Right kidney (tissue), 1 donor: ENCODE measurements at regions not wholly inside any gene's neighbourhood (a gene's known extent, or its start where the extent isn't known, plus 50 kb on each side); places are given as distances from the start of the nearest gene placed in this dataset.

Experiments used
- DNase-seq: peaks from one replicate; pipeline ENCODE4 v3.0.0-alpha.2; 2016

DNA sequence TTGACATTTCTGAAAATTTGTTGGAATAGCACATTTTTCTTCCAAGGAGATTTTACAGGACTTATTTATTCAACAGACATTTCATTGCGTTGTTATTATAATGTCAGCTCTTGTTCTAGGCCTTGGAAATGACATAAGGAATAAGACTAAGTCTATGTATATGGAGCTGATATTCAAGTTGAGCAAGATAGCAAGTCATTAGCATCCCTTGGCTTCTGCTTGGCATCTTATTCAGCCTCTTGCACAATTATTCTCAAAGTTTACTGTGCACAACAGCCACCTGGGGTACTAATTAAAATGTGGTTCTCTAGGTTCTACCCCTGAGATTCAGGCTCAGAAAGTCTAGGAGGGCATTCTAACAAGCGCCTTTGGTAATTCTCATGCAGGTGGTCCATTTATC is 304.8 kb upstream of the DDI1 start:
- DNase-seq, result no peak

DNA sequence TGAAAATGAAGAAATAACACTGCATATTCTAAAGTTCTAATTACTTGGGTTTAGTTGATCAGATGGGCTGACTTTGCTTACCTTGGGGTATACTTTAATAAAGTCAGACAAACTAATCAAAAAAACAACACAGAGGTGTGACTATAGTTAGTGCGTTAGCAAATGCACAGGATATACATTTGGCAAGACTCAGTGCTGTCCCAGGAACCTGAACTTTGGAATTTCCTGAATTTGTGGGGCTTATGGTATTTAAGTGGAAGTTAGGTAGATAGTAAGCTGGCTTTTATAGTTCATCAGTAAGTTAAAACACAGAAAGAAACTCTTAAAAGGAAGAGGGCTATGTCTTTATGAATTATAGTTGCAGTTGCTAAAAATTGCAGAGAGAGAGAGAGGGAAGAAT is 302.6 kb upstream of the DDI1 start:
- no peak for DNase-seq

DNA sequence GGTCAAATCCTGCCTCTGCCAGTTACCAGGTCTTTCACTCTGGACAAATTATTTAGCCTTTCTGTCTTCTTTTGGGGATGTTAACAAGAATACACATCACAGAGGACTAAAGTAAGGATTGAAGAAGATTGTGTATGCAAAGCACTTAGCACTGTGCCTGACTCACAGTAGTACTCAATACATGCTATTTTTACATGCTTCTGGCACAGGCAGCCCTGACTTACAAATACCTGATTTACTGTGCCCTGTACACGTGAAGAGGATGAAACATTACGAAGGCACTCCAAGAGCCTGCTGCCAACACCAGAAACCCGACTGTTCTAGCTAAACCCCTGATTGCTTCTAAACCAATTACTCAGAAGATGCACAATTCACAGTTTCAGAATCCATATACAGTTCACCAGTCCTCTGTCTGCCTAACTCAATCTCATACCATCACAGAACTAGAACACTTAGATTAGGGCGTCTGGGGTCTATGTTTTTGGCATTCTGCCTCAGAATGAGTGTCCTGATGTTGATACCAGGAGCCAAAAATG is 300.9 kb upstream of the DDI1 start:
- no peak for DNase-seq

DNA sequence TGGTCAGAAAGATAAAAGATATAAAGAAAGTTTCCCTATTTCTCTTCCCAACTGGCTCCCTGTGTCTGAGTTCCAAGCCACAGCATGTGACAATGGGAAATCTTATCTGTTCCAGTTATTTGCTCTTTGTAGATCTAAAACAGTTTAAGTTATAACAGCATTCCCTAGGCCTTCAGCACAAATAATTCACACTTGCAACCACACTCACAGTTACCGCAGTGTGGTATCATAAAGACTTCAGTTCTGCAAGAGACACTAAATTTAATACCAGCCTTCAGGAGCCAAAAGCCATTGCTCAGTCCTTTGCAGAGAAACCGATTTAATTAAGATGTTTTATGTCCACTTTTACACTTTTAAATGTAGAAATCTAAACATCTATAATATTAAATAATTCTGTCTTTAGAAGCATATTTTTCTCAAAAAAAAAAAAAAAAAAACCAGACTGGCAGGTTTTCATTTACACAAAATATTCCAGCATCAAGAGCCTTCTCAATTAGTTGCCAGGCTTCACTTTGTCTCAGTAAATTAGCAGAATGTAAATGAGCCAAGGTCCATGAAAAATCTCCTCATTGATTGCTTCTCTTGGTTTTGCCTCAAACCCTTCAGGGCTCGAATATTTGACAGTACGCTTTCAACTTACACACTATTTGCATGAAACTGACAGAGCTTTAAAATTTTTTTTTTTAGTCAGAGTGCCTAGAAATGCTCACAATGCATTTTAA is 300.0 kb upstream of the DDI1 start:
- no peak for DNase-seq

DNA sequence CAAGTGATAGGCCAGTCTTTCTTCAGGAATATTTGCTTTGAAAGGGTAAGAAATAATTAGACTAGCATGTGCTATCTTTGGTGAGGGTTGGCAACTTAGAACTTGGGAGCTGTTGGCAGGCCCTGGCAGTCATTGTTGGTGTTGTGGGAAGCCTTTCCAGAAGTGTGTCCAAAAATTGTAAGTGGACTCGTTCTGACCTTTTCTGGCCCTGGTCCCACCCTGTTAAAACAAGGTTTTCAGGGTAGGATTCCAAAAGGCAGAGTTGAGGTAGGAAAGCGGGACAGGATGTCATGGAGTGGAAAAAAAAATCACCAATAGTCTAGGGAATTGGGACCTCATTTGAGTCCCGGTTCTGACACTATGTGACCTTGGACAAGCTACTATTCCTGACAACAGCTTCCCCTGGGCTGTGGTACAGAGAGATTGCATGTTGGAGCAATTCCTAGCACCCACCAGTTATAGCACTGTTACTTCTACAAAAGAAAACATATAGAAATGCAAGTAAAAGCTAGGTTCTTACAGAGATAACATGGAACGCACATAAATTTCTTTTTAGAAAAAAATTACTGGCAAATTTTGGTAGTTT is 299.3 kb upstream of the DDI1 start:
- DNase-seq, result no peak

DNA sequence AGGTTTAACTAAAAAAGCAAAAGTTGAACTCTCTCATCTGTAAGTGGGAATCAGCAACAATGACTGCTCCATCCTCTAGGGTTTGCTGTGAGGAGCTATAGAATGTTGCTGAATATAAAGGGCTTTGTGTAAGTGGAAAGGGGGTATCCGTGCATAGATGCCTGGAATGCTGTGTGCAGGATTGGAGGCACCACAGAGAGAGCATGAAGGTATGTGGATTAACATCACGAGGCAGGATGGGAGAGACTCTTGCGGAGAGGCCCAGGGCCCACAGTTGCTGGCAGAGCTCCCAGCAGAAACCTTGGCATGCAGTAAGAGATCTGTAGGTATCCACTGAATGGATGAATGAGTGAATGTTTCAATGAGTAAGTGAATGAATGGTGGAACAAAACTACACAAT is 298.7 kb upstream of the DDI1 start:
- no peak for DNase-seq

DNA sequence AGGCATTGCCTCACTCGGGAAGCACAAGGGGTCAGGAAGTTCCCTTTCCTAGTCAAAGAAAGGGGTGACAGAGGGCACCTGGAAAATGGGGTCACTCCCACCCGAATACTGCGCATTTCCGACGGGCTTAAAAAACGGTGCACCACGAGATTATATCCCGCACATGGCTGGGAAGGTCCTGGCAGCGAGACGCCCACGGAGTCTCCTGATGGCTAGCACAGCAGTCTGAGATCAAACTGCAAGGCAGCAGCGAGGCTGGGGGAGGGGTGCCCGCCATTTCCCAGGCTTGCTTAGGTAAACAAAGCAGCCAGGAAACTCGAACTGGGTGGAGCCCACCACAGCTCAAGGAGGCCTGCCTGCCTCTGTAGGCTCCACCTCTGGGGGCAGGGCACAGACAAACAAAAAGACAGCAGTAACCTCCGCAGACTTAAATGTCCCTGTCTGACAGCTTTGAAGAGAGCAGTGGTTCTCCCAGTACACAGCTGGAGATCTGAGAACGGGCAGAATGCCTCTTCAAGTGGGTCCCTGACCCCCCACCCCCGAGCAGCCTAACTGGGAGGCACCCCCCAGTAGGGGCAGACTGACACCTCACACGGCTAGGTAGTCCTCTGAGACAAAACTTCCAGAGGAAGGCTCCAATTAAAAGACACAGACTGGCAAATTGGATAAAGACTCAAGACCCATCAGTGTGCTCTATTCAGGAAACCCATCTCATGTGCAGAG is 297.2 kb upstream of the DDI1 start:
- peak; percentile 30 for DNase-seq

DNA sequence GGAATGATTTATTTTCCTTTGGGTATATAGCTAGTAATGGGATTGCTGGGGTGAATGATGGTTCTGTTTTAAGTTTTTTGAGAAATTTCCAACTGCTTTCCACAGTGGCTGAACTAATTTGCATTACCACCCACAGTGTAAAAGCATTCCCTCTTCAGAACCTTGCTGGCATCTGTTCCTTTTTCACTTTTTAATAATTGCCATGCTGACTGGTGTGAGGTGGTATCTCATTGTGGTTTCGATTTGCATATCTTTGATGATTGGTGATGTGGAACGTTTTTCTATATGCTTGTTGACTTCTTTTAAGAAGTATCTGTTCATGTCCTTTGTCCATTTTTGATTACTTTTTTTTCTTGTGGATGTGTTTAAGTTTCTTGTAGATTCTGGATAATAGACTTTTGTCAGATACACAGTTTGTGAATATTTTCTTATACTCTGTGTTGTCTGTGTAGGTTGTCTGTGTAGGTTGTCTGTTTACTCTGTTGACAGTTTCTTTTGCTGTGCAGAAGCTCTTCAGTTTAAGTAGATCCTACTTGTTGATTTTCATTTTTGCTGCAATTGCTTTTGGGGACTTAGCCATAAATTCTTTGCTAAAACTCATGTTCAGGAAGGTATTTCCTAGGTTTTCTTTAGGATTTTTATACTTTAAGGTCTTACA is 291.8 kb upstream of the DDI1 start:
- no peak for DNase-seq

DNA sequence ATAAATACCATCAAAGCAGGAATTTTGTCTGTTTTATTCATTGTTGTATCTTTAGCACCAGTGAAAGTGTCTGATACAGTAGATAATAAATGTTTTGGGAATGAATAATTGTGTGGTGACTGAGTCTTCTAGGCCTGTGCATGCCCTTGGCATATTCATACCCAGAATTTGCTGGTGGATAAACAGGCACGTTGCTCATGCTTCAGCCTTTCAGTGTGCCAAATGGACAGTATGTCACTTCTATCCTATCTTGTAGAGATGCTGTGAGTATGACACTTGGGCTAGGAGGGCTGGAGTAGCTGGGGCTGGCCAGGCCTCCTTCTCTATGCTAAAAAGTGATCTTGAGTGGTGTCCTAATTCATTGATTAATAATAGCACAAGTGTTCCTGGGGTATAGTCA is 287.3 kb upstream of the DDI1 start:
- DNase-seq, result no peak

DNA sequence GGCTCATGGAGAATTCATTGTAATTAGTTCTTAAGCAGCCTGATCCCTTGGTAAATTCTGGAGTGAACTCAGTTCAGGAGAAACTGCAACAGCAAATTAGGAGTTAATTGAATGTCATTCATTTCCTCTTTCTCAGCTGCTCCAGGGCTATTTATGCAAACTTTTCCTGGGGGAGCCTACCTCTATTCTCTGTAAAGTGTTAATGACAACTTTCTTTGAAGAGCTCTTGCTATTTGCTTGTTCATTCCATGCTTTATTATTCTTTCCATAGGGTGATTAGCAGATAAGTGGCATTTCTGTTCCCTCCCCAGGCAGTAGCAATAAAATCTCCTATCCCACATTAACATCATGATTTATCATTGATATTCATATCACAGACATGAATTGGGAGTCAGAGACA is 267.6 kb upstream of the DDI1 start:
- no peak for DNase-seq

DNA sequence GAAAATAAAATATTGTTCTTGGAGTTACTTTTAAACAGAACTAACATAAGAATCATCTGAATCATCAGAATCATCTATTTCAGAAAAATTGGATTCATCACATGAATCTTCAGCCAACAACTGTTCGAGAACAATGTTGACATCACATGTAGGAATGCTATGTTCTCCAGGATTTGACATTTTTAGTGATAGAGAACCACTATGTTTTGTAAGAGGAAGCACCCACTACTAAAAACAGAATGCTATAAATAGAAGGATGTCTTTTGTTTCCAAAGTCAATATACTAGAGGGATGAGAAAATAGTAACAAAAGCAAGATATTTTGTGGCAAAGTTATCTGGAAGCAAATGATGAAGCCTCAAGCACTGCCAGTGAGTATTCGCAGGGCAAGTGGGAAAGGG is 263.4 kb upstream of the DDI1 start:
- no peak for DNase-seq

DNA sequence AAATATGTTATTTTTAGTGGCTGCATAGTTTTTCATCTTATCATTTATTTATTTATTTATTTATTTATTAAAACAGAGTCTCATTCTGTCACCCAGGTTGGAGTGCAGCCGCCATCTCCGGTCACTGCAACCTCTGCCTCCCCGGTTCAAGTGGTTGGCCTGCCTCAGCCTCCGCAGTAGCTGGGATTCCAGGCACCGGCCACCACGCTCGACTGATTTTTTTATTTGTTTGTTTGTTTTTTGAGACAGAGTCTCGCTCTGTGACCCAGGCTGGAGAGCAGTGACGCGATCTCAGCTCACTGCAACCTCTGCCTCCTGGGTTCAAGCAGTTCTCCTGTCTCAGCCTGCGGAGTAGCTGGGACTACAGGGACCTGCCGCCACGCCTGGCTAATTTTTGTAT is 262.9 kb upstream of the DDI1 start:
- no peak for DNase-seq

DNA sequence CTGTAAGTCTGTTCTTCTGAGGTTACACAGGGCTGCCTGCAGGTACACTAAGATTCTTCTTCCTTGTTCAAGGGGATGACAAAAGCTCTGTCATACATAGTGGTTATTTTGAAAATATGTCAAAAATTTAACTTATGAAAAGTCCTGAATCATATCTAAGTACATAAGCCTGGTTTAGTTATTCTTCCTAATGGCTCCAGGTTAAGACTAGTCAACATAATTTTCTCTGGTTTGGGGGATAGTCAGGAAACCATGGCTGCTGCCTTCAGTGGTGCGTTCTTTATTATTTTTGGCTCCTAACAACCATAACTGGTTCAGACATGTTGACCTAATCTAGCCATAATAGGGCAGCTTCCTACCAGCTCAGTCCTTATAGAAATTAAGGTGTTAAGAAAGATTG is 257.4 kb upstream of the DDI1 start:
- DNase-seq, result no peak

DNA sequence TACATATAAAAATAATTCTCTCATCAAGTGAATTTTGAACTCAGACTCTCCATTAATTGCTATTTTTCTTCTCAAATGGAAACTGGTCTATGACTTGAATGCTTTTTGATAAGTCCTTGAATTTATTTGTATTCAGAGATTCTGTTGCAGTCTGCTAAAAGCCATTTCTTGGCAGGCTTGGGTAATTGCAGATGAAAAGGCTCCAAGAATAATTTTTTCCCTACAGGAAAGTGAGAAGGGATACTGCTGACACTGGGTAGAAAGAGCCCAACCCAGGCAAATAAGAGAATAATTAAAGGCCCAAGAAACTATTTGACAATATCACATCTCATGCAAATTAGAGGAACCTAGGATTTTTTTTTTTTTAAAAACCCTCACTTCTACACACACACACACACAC is 246.5 kb upstream of the DDI1 start:
- DNase-seq, result no peak

DNA sequence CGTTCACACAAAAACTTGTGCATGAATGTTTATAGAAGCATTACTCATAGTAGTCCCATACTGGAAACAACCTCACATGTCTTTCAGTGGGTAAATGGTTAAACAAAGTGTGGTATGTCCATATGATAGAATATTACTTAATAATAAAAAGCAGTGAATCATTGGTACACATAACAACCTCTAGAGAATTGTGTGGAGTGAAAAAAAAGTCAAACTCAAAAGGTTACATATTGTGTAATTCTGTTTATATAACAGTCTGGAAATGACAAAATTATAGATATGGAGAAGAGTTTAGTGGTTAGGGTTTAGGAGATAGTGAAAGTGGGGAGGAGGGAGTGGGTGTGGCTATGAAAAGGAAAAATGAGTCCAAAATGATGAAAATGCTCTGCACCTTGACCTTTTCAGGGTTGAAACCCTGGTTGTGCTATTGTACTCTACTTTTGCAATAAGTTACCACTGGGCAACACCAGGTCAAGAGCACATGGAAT is 243.4 kb upstream of the DDI1 start:
- DNase-seq, result no peak

DNA sequence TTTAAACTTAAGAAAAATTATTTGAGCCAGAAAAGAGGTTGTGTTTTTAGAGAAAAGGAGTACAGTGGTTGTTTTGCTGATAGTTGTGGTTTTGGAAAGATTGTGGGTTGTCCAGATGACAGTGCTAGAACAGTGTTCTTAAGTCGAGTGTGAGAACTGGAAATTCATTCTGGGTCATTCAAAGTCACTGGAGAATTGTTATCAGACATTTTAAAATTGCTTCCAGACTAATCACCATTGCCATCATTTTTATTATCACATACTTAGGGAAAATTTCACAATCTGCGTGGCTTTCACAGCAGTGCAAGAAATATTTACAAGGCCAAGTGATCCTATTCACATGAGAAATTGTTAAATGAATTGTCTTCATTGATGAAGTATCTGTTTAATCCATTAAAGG is 242.2 kb upstream of the DDI1 start:
- DNase-seq, result no peak

DNA sequence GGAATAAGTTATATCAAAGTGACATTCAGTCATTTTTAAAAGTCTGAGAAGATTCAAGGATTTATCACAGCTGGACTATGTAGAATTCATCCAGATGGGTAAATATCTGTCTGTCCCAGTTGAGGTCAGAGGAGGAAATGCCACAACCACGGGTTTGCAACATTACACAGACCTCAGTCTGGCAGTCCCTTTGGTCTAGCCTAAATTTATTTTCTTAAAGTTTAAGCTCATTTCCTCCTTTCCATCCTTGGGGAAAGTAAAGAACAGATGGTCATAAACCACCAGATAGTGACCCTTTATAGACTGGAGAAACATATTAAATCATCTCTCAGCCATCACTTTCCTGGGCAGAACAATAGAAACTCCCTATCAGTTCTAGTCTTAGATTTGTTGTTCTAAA is 238.4 kb upstream of the DDI1 start:
- no peak for DNase-seq

DNA sequence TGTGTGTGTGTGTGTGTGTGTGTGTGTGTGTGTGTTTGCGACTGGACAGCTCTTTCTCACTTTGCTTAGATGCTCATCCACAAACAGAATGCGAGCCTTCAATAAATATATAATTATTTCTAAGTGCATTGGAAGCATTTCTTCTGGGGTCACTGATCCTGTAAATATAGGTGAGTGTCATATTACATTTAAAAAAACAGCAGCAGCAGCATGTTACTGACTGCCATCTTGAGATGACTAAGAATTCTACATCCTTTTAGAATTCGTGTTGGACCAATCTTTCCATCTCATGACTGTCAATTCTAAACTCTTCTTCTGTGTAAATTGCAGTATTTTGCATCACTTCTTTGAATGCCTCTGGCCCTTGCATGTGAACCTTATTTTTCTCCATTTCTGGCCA is 238.0 kb upstream of the DDI1 start:
- no peak for DNase-seq

DNA sequence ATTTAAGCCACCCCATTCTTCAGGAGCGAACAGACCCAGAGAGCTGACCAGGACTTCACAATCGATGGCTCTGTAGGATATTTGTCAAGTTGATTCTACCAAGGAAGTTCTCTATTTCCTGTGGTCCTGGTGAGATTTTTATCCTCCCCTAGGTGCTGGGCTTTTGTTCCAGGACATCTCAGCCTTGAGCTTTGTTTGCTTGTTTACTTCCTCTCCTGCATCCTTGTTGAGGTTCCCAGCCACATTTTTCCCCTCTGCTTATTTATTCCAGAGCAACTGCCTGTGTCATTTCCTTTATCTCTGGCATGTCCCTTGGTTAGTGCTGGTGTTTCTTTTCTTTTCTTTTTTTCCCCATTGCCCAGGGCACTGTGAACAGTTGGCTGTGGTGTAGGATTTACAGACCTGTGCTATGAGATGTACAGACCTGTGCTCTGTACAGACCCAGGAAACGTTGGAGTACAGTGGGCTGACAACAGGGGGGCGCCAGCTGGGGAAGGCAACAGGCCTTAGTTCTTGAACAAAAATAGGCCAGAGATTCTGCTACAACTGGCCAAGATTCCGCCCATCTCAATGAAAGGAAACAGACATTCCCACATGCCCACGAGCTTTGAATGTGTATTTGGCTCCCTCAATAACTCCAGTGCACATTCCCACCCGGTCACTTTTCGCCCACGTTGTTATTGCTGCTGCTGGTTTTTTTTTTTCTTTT is 235.9 kb upstream of the DDI1 start:
- DNase-seq, result no peak

DNA sequence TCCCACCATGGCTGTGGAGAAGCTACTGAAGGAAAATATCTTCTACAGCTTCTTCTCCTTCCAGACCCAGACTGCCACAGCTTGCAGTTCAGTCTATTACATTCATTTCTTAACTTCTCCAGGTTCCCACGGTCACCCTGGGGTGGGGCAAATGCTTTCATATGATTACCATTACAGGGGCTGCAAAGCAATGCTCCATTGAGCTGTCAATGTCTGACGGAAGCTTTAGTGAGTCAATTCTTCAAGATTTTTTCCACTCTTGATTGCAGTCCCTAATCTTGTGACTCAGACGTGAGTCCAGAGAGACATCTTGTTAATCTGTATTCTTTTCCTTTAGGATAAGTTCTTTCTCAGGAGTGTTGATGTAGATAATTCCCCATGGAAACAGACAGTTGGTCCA is 233.4 kb upstream of the DDI1 start:
- DNase-seq, result no peak

DNA sequence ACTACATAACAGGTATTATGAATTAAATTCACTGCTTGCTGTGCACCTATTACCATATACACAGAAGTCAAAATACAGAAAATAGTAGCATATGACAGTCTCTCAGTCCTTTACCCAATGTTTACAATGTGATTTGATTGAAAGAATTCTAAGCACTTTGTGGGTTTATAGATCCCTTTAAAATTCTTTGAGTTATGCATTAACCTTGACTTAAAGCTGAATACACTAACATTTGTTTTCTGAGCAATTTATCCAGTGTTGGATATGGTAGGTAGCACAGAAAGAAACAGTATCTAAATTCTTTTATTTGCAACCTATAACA is 230.8 kb upstream of the DDI1 start:
- no peak for DNase-seq

DNA sequence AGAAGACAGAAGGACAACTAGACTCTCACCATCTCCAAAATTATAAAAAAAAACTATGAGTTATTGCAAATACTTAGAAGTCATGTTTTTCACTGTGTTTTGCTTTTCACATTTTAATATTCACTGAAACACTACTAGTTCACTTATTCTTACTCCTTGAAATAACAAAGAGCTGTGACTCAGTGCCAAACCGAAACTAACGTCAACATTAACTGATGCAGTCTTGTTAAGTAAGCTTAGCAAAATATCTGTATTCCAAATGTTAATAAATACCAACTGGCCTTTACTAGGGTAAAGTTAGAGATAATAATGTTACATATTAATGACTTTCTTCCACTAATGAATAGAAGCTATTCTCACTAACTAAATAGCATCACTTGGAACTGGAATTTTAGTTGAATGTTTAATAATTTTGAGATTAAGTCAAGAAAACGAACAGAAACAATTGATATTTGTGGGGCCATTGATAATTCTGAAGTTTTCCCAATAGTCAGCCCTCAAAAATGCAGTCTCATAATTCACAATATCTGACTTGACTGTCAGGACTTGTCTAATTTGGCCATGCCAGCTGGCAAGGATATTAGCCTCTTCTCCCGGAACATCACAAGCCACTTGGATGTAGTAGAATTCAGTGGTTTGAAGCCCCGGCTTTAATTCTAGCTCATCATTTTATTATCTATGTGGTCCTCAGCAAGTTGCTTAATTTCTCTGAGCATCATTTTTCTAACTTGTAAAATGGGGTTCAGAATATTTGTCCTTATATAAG is 230.1 kb upstream of the DDI1 start:
- no peak for DNase-seq
